NCI-H128 (cell line): ENCODE measurements at regions not wholly inside any gene's neighbourhood (a gene's known extent, or its start where the extent isn't known, plus 50 kb on each side); places are given as distances from the start of the nearest gene placed in this dataset.
"Not testable (repeated sequence)": the region's sequence is repeated elsewhere in the genome, so short reads cannot be mapped to it uniquely, and the experiment has no call there.

ENCODE experiments used
- DNase-seq: peaks from one replicate; lab custom pipeline; 2025; ENCODE audit not compliant: unreplicated experiment; lab: John Stamatoyannopoulos, UW

DNA sequence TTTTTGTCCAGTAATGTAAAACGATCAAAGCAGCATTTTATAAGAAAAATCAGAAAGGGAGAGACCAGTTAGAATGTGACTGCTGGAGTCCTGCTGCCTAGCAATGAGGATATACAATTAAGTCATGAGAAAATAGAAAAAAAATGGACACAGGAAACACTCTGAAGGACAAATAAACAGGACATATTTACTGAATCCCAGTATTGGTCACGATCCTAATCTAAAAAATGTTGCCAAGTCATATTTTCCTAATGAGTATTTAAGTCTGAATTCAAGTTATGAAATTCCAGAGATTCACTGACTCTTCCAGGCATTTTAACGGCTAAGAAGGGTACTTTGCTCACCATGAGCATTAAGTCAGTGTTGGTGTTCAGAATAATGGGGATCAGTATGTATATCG is 154.3 kb upstream of the CCDC54 start:
- DNase-seq = no peak

DNA sequence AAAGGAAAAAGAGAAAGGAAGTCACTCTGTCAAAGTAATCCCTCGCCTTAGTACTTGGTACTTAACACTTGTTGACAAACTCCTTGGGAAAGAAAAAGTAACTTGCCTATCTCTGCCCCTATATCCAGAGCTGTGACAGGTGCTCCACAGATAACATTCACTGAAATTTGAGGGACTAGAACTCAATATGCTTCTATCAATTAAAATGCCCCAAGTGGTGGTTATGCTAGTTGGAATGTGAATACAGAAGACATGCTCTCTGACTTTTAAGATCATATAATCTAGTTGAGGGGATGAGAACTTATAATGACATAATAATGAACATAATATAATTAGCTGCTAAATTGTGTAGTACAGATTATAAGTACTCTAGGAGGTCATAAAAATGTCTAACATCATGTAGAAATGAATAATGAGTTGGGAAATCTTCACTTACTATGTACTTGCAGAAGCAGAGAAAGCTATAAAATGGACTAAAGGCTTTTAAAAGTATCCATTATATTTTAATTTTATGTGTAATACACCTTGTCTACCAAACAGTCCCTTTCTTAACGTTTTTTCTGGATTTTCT is 153.1 kb upstream of the CCDC54 start:
- DNase-seq = no peak

DNA sequence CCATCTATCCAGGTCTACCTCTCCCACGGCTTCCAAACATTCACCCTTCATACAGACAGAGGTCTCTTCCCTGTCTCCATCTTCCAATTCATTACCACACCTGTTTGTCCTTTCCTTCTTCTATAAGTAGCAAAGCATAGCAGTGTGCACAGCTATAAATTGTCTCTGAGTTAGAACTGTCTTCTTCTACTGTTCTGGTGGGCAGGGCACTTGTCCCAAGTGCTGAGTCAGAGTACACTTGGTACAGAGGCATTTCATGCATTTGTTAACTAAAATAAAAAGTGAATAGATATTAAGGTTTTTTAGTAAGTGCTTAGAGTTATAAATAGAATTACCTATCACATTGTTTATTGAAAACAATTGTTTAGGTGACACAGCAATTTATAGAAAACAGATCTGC is 150.1 kb upstream of the CCDC54 start:
- no peak for DNase-seq

DNA sequence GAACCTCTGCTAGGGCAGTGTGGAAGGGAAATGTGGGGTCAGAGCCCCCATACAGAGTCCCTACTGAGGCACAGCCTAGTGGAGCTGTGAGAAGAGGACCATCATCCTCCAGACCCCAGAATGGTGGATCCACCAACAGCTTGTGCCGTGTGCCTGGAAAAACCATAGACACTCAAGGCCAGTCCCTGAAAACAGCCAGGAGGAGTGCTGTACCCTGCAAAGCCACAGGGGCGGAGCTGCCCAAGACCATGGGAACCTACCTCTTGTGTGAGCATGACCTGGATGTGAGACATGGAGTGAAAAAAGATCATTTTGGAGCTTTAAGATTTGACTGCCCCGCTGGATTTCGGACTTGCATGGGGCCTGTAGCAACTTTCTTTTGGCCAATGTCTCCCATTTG is 143.4 kb upstream of the CCDC54 start:
- not testable (repeated sequence) for DNase-seq

DNA sequence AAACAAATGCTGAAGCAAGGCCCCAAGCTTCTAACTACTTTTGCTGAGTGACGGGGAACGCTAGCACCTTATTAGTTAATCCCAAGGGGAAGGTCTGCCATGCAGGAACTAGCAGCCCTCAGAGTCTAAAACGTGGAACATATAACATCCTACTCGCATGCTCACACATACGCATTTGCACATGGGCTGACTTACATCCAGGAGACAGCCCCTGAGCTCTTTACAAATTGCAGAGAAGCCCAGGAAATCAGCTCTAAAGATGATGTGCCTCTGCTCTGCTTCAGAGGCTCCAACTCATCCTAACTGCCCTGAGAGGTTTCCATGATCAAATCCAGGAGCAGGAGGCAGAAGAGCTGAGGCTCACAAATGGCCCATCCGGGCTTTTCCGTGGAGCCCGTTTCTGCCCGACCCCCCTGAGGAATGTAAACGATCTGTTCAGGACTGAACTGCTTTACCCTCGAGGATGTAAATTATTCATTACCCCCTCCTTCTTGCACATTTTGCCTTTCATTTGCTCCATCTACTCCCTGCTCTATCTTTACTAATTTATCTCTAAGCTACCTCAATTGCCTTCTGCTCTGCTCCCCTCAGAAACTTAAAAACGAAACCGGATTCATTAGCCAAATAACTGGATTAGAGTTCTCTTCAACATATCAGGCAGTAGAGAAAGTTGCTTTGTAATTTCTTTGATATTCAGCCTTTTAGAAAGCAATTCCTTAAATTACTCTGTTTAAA is 141.9 kb upstream of the CCDC54 start:
- DNase-seq = no peak

DNA sequence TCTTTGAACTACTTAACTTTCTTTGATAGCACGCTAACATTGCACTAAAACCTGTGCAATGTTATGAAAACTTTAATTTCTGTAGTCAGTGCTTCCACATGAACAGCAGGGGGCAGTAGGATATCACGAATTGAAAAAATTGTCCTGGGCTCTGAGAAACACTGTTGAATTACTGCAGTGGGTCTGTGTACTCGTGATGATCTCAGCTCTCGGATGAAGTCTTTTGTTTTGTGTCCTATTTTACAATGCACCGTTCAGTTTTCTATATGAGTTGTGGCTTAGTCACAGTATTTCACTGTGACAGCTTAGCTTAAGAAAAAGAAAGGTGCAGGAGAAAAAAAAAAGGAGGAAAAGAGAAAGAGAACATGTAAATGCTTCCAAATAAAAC is 141.3 kb upstream of the CCDC54 start:
- DNase-seq = peak; percentile 61

DNA sequence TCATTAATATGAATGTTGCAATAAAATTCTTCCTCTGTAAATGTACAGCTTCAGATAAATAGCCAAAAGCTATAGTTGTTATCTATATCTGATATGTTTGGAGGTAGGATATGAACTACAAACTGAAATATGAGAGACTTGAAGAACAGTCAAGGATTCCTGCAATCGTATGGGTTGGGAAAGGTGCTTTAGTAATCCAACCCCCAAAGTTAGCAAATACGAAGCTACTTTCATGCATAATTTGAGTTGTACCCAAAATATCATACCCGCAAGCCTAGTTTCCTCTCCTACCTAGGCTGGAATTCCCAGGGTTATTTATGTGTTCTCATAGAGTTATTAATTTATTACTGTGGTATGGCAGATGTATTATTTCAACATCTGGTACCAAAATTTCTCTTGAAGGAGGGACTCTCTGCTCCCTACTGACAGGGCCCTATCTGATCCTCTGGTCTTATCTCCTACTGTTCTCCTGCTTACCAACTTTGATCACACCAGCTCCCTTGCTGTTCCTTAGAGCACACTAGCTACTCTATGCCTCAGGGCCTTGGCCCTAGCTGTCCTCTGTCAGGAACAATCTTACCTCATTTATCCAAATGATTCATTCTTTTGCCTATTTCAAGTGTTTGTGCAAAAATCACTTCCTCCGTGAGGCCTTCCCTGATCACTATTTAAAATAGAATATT is 140.4 kb upstream of the CCDC54 start:
- DNase-seq = no peak

DNA sequence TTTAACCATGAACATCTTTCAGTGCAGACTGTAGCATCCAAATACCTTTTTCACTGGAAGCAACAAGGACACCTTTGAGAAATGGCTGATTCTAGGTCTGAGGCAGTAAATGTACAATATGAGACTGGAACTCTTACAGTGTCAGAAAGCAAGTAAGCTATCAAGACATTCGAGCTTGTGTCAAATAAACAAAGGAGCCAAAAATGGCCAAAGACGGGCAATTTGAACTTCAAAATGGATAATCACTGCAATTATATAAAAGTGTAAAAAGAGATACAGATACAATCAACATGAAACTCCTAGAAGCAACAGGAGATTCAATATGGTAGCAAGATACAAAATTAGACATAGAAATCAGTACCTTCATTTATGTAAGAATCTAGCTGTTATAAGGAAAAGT is 138.5 kb upstream of the CCDC54 start:
- no peak for DNase-seq

DNA sequence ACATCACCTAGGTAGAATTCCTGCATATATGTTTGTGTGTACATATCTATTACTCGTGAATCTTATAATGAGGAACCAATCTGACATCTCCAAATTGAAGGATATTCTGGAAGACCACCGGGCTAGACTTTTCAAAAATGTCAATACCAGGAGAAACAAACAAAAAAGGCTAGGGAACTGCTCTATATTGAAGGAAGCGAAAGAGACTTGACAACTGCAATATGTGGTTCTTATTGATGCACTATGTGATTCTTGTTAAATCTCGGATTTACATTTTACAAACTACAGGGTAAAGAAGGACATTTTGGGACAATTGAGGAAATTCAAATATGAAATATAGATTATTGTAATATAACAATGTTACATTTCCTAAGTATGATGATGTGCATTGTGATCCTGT is 137.5 kb upstream of the CCDC54 start:
- DNase-seq = no peak

DNA sequence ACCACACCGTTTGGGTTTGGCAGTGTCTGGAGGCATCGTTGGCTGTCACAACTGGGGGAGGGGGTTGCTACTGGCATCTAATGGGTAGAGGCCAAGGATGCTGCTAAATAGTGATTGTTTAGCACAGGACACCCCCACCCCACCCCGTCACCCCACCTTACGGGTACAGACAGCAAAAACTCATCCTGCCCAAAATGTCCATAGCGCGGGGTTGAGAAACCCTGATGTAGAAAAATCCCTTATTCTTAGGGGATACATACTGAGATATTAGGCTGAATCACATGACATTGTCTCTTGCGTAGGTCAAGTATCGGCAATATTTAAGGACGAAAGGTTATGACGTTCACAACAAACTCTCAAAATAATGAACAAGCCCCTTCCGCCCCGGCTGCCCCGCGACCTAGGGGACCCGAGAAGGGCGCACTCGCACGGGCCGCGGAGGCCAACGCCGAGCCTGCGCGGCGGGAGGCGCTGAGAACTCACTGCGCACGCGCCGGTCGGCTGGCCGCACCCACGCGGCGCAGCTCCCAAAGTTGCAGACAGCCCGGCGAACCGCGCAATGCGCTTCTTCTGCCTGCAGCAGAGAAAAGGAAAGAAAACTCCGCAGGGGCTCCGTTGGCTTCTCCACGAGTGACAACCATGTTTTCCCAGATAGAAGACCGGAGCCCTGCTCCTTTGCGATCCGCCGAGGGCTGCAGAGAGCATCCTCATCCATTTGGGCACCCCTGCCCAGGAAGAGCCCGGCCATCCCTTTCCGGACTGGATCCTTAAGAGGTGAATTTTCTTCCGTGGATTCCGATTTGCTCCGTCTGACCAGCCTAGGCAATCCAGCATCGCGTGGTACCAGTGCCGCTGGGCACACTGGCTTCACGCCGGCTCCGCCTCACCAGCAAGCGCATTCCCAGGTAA is 136.8 kb upstream of the CCDC54 start:
- DNase-seq = no peak

DNA sequence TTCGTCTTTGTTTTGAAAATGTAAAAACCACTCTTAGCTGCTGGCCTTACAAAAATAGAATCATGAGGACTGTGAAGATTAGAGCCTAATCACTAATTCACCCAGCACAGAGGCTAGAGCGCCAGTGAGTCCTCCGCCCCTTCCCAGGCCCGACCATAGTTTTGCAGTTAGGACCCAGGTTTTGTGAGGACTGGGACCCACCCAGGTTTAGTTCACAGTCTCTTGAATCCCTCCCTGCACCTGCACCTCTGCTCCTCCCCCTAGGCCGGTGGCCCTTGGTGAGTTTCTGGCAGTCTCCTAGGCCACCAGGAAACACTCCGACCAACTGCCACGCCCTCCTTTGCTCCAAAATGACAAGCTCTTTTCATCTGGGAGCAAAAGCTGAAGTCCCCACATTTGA is 136.0 kb upstream of the CCDC54 start:
- no peak for DNase-seq

DNA sequence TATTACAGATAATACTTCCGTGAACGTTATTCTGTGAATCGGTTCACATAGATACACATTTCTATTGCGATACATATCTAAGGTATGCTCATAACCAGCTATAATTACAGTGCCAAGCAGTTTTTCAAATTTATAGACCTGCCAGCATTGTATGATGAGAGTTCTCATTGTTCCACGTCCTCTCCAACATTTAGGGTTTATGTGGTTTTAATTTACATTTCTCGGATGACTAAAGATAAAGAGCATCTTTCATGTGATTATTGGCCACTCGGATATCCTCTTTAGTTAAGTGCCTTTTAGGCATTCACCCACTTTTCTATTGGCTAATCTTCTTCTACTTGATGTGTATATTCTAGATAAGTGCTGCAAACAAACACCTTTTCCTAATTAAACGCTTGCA is 134.7 kb upstream of the CCDC54 start:
- DNase-seq = peak; percentile 65

DNA sequence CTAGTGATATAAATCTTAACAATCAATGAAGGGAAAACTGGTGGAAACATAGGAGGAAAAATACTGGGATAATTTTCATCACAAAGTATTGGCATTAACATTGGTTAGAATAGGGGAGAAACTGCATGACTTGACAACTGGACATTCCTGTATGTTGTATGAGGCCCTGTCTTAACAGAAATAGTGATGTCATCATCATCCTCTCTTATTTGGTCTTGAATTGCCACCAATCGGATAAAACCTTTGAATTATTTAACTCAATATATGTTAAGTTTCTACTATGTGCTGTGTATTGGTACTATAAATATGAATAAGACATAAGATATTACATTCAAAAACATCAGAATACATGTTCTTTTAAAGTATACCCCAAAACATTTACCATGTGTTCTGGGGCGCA is 130.1 kb upstream of the CCDC54 start:
- no peak for DNase-seq

DNA sequence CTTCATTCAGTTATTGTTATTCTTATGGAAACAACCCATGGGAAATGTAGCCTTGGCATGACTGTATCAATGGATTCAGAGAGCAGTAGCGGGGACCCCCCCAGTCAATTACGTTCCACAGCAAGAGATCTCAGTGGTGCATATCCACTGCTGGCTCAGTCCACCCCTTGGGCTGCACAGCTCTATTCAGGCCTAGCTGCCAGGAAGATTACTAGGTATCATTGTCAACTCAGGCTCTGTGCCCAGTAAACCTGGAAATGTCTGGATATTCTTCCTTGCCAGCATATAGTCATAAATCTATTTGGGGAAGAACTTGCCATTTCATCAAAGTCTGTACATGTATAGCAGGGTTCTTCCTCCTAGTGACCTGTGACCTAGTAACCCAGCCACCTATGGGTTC is 128.1 kb upstream of the CCDC54 start:
- no peak for DNase-seq

DNA sequence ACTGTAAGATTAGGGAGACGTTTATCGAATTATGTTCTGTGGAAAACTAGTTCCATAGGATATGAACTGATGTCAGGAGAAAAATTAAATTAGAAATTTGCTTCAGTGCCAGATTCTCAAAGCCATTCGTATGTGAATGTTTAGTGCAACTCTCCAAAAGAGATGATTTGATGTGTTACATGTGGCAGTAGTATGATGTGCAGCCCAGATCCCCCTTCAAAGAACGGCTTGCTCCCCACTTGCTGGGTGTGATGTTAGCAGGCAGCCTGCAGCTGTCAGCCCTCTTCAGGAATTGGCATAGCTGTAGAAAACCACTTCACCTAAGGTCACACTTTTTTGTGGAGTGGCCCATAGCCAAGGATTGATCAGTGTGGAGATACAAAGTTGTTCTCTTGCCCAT is 127.0 kb upstream of the CCDC54 start:
- no peak for DNase-seq

DNA sequence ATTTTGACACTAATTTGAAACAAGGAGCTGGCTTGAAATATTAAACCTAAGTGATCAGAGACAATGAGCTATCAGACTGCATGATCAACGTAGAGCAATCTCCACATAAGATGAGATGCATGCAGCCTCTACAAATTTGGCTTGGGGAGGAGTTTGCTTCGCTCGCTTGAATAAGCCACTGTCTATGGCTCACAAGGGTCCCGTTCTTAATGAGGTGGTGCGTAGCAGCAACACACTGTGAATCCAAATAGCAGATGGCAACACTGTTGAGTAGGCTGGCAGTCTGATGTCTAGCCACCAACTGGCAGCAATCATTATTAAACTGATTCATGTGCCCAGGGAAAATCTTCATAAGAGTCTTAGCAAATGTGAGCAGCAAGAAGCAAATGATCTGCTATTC is 125.4 kb upstream of the CCDC54 start:
- DNase-seq = no peak

DNA sequence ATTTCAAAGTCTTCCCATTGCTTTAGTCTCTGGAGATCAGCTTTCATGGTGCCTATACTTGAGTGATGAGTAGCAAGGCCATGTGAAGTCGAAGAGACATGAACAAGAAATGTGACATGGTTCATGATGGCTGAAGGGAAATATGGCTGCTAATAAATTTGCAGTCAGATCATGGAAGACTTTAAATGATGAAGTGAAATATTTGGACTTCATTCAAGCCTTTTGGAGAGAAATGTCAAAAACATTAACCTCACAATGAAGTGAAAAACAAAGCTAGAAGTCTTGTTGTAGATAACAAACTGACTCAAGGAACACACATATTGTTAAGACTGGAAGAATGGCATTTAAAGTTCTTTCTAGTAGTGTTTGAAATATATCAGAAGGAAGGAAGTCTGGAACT is 120.3 kb upstream of the CCDC54 start:
- DNase-seq = no peak

DNA sequence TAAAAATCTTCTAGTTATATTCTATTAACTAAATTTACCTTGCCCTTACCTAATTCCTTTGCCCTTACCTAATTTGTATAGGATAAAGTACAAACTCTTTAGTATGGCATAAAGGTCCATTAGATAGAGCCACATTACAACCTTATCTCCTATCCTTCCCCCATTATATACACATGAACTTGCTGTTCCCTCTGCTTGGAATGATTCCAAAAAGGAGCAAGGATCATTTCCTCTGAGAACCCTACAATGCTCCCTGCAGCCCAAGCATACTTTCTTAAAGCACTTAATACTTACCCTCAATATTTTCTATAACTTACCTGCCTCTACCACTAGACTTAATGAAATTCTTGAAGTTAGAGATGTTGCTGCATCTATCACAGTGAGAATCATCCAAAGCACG is 118.9 kb upstream of the CCDC54 start:
- DNase-seq = no peak

DNA sequence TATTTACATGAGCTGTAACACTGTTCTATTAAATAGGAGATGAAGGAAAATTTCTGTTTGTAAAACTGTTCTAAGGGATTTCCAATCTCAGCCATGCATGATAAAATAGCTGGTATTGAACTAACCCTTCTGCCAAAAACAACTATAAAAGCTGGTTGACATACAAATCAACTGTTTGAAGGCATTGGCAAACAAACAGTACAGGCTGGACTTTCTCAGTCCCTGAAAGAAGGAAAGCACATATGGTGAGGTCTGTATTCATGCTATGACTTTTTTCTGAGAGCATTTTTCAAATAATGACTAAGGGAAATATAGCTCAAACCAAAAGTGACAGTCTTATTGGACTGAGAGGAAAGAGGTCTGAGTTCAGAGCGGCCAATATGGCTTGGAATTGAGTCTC is 117.0 kb upstream of the CCDC54 start:
- DNase-seq = no peak

DNA sequence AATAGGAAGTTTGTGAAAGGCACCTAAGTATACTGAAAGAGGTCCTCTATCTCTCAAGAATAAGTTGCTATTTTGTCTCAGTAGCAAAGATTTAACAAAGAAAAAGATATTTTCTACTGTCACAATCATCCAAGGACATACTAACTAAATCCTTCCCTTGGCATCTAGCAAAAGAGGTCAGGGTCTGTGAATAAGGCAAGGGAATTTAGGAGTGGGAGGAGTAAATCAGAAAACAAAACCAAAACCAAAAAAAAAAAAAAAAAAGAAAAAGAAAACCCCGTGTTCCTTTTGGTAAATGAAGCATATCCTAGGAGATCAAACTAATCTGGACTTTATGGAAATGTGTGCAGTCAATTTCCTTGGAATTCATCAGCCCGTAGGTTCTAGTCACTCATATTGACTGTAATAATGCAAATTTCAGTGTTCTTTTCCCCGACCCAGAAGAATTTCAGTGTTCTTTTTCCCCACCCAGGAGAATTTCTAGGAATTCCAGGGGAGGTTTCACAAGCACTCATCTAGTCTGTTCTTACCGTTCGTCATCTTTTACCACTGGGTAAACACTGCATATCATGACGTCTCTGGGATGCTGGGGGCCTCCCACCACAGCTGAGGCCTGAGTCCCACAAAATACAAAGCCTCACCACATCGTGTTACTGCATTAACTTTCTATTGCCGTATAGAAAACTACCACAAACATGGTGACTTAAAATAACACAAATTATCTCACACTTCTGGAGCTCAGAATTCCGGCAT is 113.8 kb upstream of the CCDC54 start:
- DNase-seq = no peak

DNA sequence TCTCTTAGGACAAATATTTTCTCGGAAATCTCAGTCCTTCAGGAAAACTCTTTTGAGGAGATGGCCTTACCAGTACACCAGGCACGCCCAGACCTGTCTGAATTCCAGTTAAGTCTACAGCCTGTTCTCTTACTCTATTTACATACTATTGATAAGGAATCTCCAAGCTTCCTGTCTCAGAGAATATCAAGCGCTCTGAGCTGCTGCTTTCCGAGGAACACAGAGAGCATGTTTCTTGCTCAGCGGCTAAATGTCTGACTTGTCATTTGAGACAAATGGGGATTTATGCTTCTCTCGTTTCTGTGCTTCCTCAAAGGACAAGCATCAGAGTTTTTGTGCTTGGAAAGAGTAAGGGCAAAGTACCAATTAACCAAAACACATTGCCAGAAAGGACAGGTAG is 112.4 kb upstream of the CCDC54 start:
- no peak for DNase-seq
